ENCODE measurements at regions not wholly inside any gene's neighbourhood (a gene's known extent, or its start where the extent isn't known, plus 50 kb on each side); places are given as distances from the start of the nearest gene placed in this dataset.

- no peak for DNase-seq
Observed at GRCh38 chr1:188364927-188365449, 1536.2 kb downstream of the PLA2G4A start.

GRCh38 chr1:188365874-188366273, 1537.1 kb downstream of the PLA2G4A start:
- DNase-seq, result no peak

GRCh38 chr1:188367661-188368060, 1538.9 kb downstream of the PLA2G4A start:
- no peak for DNase-seq

GRCh38 chr1:188371295-188371806, 1542.6 kb downstream of the PLA2G4A start:
- no peak for DNase-seq

GRCh38 chr1:188372821-188373220, 1544.1 kb downstream of the PLA2G4A start:
- DNase-seq, result no peak

- DNase-seq, result no peak
Observed at GRCh38 chr1:188382851-188383250, 1554.1 kb downstream of the PLA2G4A start.

- no peak for DNase-seq
Observed at GRCh38 chr1:188386161-188386560, 1557.4 kb downstream of the PLA2G4A start.

- DNase-seq, result no peak
Observed at GRCh38 chr1:188386666-188387065, 1557.9 kb downstream of the PLA2G4A start.

- no peak for DNase-seq
Observed at GRCh38 chr1:188394677-188395076, 1565.9 kb downstream of the PLA2G4A start.

GRCh38 chr1:188397521-188397920, 1568.8 kb downstream of the PLA2G4A start:
- DNase-seq, result no peak

GRCh38 chr1:188402986-188403385, 1574.2 kb downstream of the PLA2G4A start:
- no peak for DNase-seq

- no peak for DNase-seq
Observed at GRCh38 chr1:188406636-188407035, 1577.9 kb downstream of the PLA2G4A start.

- DNase-seq, result no peak
Observed at GRCh38 chr1:188420177-188420576, 1591.4 kb downstream of the PLA2G4A start.

GRCh38 chr1:188423073-188423472, 1594.3 kb downstream of the PLA2G4A start:
- DNase-seq, result no peak

GRCh38 chr1:188424176-188424575, 1595.4 kb downstream of the PLA2G4A start:
- no peak for DNase-seq

GRCh38 chr1:188425687-188426086, 1596.9 kb downstream of the PLA2G4A start:
- no peak for DNase-seq

- no peak for DNase-seq
Observed at GRCh38 chr1:188426561-188426960, 1597.8 kb downstream of the PLA2G4A start.

- DNase-seq, result no peak
Observed at GRCh38 chr1:188427642-188428041, 1598.9 kb downstream of the PLA2G4A start.

- no peak for DNase-seq
Observed at GRCh38 chr1:188429386-188429785, 1600.6 kb downstream of the PLA2G4A start.

- DNase-seq, result no peak
Observed at GRCh38 chr1:188432427-188432826, 1603.7 kb downstream of the PLA2G4A start.

- DNase-seq, result no peak
Observed at GRCh38 chr1:188433425-188433824, 1604.7 kb downstream of the PLA2G4A start.

GRCh38 chr1:188444526-188444925, 1615.8 kb downstream of the PLA2G4A start:
- DNase-seq, result no peak

GRCh38 chr1:188462837-188463236, 1634.1 kb downstream of the PLA2G4A start:
- DNase-seq, result no peak

GRCh38 chr1:188463919-188464318, 1635.2 kb downstream of the PLA2G4A start:
- no peak for DNase-seq

GRCh38 chr1:188466539-188466938, 1637.8 kb downstream of the PLA2G4A start:
- no peak for DNase-seq
